K562 (cell line): ENCODE measurements at regions not wholly inside any gene's neighbourhood (a gene's known extent, or its start where the extent isn't known, plus 50 kb on each side); places are given as distances from the start of the nearest gene placed in this dataset.

Experiments used
- ATAC-seq: fragments of 200-7000 bp; cut with Tn5 transposase; 3 replicates; pipeline ENCODE4 v1.9.1; 2020; ENCODE audit warnings: moderate library complexity
- BruUV-seq: library from RNA; stranded (reverse); fragments of 400-500 nt; replicated peaks from 2 replicates; lab custom pipeline; 2021; lab: Mats Ljungman, UMichigan
- CTCF ChIA-PET: fragments of 300-600 bp; formaldehyde crosslinking; extraction: SDS; loops from one replicate; lab custom pipeline; 2021; ENCODE audit warnings: low intra/inter-chr PET ratio; lab: Yijun Ruan, JAX
- POLR2A ChIA-PET: fragments of 300-600, 350-650 bp; sonication (Branson Sonifier 250); formaldehyde crosslinking; extraction: SDS; loops from one replicate; lab custom pipeline; 2021; ENCODE audit warnings: antibody characterized with exemption, inconsistent platforms; lab: Yijun Ruan, JAX
- DNase-seq, 4 experiments: peaks; one replicate each; pipeline versions ENCODE4 v3.0.0 to v3.0.0-alpha.2; 2011 to 2018; ENCODE audit warnings: low spot score in 3 of 4, mixed read lengths in 3 of 4; ENCODE audit errors: extremely low read depth in 1 of 4
- FAIRE-seq: peaks from 2 replicates; lab custom pipeline; 2011; peaks lifted over from hg19 to GRCh38; lab: Jason Lieb, UNC
- H2AFZ ChIP-seq: 2 replicates; pipeline ENCODE4 v1.6.0; 2011; ENCODE audit warnings: low read depth, low read length, control low read depth, inconsistent platforms
- H3K27ac ChIP-seq: fragments of 200-600 bp; 3 replicates; pipeline ENCODE4 v1.8.0; 2011; ENCODE audit warnings: low read depth, mild to moderate bottlenecking, control low read depth, inconsistent platforms, low read length, moderate library complexity, mixed read lengths; ENCODE audit errors: extremely low read depth
- H3K27me3 ChIP-seq, 2 experiments: fragments of 300-600 bp in 1 of 2; 2 replicates in 1 of 2; 3 replicates in 1 of 2; pipeline versions ENCODE4 v1.6.0 to v1.8.0; 2011; ENCODE audit warnings: inconsistent platforms in 2 of 2, low read length in 2 of 2, mild to moderate bottlenecking in 1 of 2, mixed read lengths in 1 of 2, moderate library complexity in 1 of 2; ENCODE audit not compliant: control insufficient read depth in 2 of 2, insufficient read depth in 2 of 2
- H3K36me3 ChIP-seq: fragments of 300-600 bp; 3 replicates; pipeline ENCODE4 v1.8.0; 2011; ENCODE audit warnings: mild to moderate bottlenecking, low read length, inconsistent platforms; ENCODE audit not compliant: control insufficient read depth, insufficient read depth
- H3K4me1 ChIP-seq, 2 experiments: fragments of 200-600 bp in 1 of 2; replicated peaks in 1 of 2; 2 replicates in 1 of 2; 3 replicates in 1 of 2; pipeline versions ENCODE4 v1.5.1 to v1.8.0; 2011; ENCODE audit warnings: inconsistent platforms in 2 of 2, low read length in 2 of 2, mild to moderate bottlenecking in 1 of 2, mixed read lengths in 1 of 2, moderate library complexity in 1 of 2; ENCODE audit not compliant: control insufficient read depth in 2 of 2, insufficient read depth in 2 of 2
- H3K4me2 ChIP-seq: 2 replicates; pipeline ENCODE4 v1.6.1; 2011; ENCODE audit warnings: low read length, control low read depth, inconsistent platforms, mixed read lengths; ENCODE audit not compliant: insufficient read depth
- H3K4me3 ChIP-seq: fragments of 200-600 bp; sonication (generic), shearing (Covaris generic); 2 replicates; pipeline ENCODE4 v1.5.1; 2016; ENCODE audit warnings: control low read depth, inconsistent platforms
- H3K79me2 ChIP-seq: fragments of 200-600 bp; 3 replicates; pipeline ENCODE4 v1.8.0; 2011; ENCODE audit warnings: low read length, inconsistent platforms; ENCODE audit not compliant: control insufficient read depth, insufficient read depth
- H3K9ac ChIP-seq, 2 experiments: 2 replicates each; pipeline versions ENCODE4 v1.6.0 to v1.6.1; 2011; ENCODE audit warnings: low read depth in 2 of 2, low read length in 2 of 2, control low read depth in 1 of 2, inconsistent platforms in 1 of 2, mild to moderate bottlenecking in 1 of 2, mixed read lengths in 1 of 2; ENCODE audit not compliant: insufficient read depth in 1 of 2
- H3K9me1 ChIP-seq: one replicate; pipeline ENCODE4 v1.6.0; 2011; ENCODE audit warnings: inconsistent platforms, mild to moderate bottlenecking, low read length, moderate library complexity; ENCODE audit not compliant: control insufficient read depth, insufficient read depth
- H3K9me3 ChIP-seq: replicated peaks from 2 replicates; pipeline ENCODE4 v1.5.1; 2011; ENCODE audit warnings: low read depth, low read length, inconsistent platforms; ENCODE audit not compliant: control insufficient read depth, insufficient read depth
- H4K20me1 ChIP-seq: replicated peaks from 2 replicates; pipeline ENCODE4 v1.6.1; 2011; ENCODE audit warnings: low read length, inconsistent platforms, mixed read lengths; ENCODE audit not compliant: control insufficient read depth, insufficient read depth
- BCL6 ChIP-seq: fragments of 250-450 bp; sonication (Bioruptor Pico); IDR thresholded peaks from 2 replicates; pipeline ENCODE4 v1.4.0; 2020
- CHD1 ChIP-seq: fragments of 200-600 bp; sonication (generic); IDR thresholded peaks from one replicate; pipeline ENCODE4 v1.6.1; 2012; ENCODE audit warnings: mild to moderate bottlenecking, moderate library complexity, low read length, inconsistent platforms
- DMBX1 ChIP-seq: fragments of 250-450 bp; sonication (Bioruptor Pico); IDR thresholded peaks from 2 replicates; pipeline ENCODE4 v1.8.0; 2022; ENCODE audit warnings: inconsistent platforms, mild to moderate bottlenecking, moderate library complexity, borderline replicate concordance
- ELF2 ChIP-seq: fragments of 250-450 bp; sonication (Bioruptor Pico); IDR thresholded peaks from 2 replicates; pipeline ENCODE4 v1.5.0; 2021; ENCODE audit warnings: mild to moderate bottlenecking
- EP400 ChIP-seq: fragments of 450-650 bp; IDR thresholded peaks from 2 replicates; pipeline ENCODE4 v1.6.1; 2017; ENCODE audit warnings: antibody characterized with exemption, mild to moderate bottlenecking, moderate library complexity
- ESRRB ChIP-seq: fragments of 250-450 bp; sonication (Bioruptor Pico); IDR thresholded peaks from 2 replicates; pipeline ENCODE4 v1.5.0; 2020; ENCODE audit warnings: mild to moderate bottlenecking, moderate library complexity, borderline replicate concordance
- FOXJ2 ChIP-seq: fragments of 200-800 bp; sonication (Bioruptor generic); IDR thresholded peaks from 2 replicates; pipeline ENCODE4 v1.6.1; 2016; ENCODE audit warnings: missing genetic modification characterization, missing compliant biosample characterization
- GATA2 ChIP-seq: sonication (generic); formaldehyde crosslinking; IDR thresholded peaks from 2 replicates; pipeline ENCODE4 v1.4.0; 2020; ENCODE audit warnings: mild to moderate bottlenecking, missing genetic modification reagents
- PHB ChIP-seq: fragments of 250-450 bp; sonication (Bioruptor Pico); IDR thresholded peaks from 2 replicates; pipeline ENCODE4 v1.5.0; 2021
- POLR2H ChIP-seq: IDR thresholded peaks from 2 replicates; pipeline ENCODE4 v1.6.1; 2016; ENCODE audit warnings: missing genetic modification characterization, low read depth, mild to moderate bottlenecking, control low read depth, missing compliant biosample characterization, moderate library complexity
- TEAD2 ChIP-seq: fragments of 450-650 bp; IDR thresholded peaks from 2 replicates; pipeline ENCODE4 v1.6.1; 2016; ENCODE audit warnings: missing genetic modification characterization, control low read depth, missing compliant biosample characterization
- THAP7 ChIP-seq: fragments of 250-450 bp; sonication (Bioruptor Pico); IDR thresholded peaks from 2 replicates; pipeline ENCODE4 v1.5.0; 2021
- ZFP1 ChIP-seq: fragments of 450-650 bp; formaldehyde crosslinking; IDR thresholded peaks from 2 replicates; pipeline ENCODE4 v1.4.0; 2020; ENCODE audit warnings: mild to moderate bottlenecking, mixed read lengths
- ZNF57 ChIP-seq: fragments of 450-650 bp; formaldehyde crosslinking; IDR thresholded peaks from 2 replicates; pipeline ENCODE4 v1.4.0; 2020; ENCODE audit warnings: mild to moderate bottlenecking, moderate library complexity
- ZNF589 ChIP-seq: fragments of 200-800 bp; sonication (Bioruptor generic); IDR thresholded peaks from 2 replicates; pipeline ENCODE4 v1.6.1; 2016; ENCODE audit warnings: low read depth, missing genetic modification characterization, missing compliant biosample characterization
- ZNF707 ChIP-seq: fragments of 250-450 bp; sonication (Bioruptor Pico); conservative IDR thresholded peaks from 2 replicates; pipeline ENCODE4 v1.8.0; 2022; ENCODE audit warnings: inconsistent platforms, mild to moderate bottlenecking, moderate library complexity
- ZNF740 ChIP-seq, 3 experiments: fragments of 200-800 bp in 1 of 3; sonication (Bioruptor generic) in 1 of 3; sonication (generic) in 1 of 3; formaldehyde crosslinking in 1 of 3; IDR thresholded peaks; 2 replicates each; pipeline versions ENCODE4 v1.6.1 to v1.8.0; 2016 to 2022; ENCODE audit warnings: mild to moderate bottlenecking in 2 of 3, missing compliant biosample characterization in 2 of 3, missing genetic modification characterization in 2 of 3, missing genetic modification reagents in 1 of 3
- ZNF764 ChIP-seq: fragments of 250-450 bp; sonication (Bioruptor Pico); IDR thresholded peaks from 2 replicates; pipeline ENCODE4 v1.4.0; 2020; ENCODE audit warnings: low read depth, mild to moderate bottlenecking, moderate library complexity
- WGBS: fragments of 100-300 bp; shearing (Covaris generic); methylation state at CpG from one replicate; pipeline ENCODE4 v1.1.6; 2016; ENCODE audit warnings: low coverage, mixed read lengths; ENCODE audit not compliant: insufficient coverage; ENCODE audit errors: missing lambda C conversion rate; 5-methylcytosine and 5-hydroxymethylcytosine counted together
- in situ Hi-C: fragments of 300-500 bp; cut with MboI; formaldehyde crosslinking; loops from 4 replicates; pipeline ENCODE4 v1.15.0; 2018; ENCODE audit warnings: inconsistent platforms, mixed read lengths
- intact Hi-C: fragments of 100-400 bp; cut with micrococcal nuclease; formaldehyde crosslinking; loops from 2 replicates; pipeline ENCODE4 v1.14.2; 2022
- TF ChIP-seq, protein P1 (sequence below): conservative IDR thresholded peaks from 2 replicates; pipeline ENCODE4 v1.6.1; 2011; ENCODE audit warnings: low read depth, mild to moderate bottlenecking, low read length; ENCODE audit not compliant: control insufficient read depth
- TF ChIP-seq, protein P2 (sequence below): IDR thresholded peaks from 2 replicates; pipeline ENCODE4 v1.6.1; 2011; ENCODE audit not compliant: insufficient read length; ENCODE audit errors: extremely low read depth

- no peak for ATAC-seq
- CTCF ChIA-PET: no interaction called here
- Histone ChIP-seq H3K9ac (no peak overlapping the region), H3K27me3 (peaks cover 2 to 25% of the 10 kb centered on the region in 2 experiments; a peak in 4 of 5 replicates), H3K9me3 (no peaks in the 10 kb centered on the region), H3K4me3 (no peak overlapping the region), H3K4me1 (no peaks in the 10 kb centered on the region)
- no TSS peak for BruUV-seq
- intact Hi-C loops: no loop called here
- TF ChIP-seq ZNF589: no peak
- no peak for TF ChIP-seq ELF2
- no peak for TF ChIP-seq THAP7 (CRISPR knock-in tag)
- TF ChIP-seq TEAD2 (tag): no peak
- TF ChIP-seq ZNF707 (CRISPR knock-in tag): no peak
- no peak for TF ChIP-seq GATA2 (CRISPR knock-in tag)
- TF ChIP-seq PHB (CRISPR knock-in tag): no peak
- TF ChIP-seq ESRRB: no peak
- TF ChIP-seq, protein P1, sequence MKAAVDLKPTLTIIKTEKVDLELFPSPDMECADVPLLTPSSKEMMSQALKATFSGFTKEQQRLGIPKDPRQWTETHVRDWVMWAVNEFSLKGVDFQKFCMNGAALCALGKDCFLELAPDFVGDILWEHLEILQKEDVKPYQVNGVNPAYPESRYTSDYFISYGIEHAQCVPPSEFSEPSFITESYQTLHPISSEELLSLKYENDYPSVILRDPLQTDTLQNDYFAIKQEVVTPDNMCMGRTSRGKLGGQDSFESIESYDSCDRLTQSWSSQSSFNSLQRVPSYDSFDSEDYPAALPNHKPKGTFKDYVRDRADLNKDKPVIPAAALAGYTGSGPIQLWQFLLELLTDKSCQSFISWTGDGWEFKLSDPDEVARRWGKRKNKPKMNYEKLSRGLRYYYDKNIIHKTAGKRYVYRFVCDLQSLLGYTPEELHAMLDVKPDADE: no peak
- no peak for TF ChIP-seq ZNF764
- no peak for TF ChIP-seq BCL6 (CRISPR knock-in tag)
- no peak for TF ChIP-seq EP400
- TF ChIP-seq, protein P2, sequence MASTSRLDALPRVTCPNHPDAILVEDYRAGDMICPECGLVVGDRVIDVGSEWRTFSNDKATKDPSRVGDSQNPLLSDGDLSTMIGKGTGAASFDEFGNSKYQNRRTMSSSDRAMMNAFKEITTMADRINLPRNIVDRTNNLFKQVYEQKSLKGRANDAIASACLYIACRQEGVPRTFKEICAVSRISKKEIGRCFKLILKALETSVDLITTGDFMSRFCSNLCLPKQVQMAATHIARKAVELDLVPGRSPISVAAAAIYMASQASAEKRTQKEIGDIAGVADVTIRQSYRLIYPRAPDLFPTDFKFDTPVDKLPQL: no peak
- no peak for TF ChIP-seq CHD1
- TF ChIP-seq ZNF740 (CRISPR knock-in tag; IDR thresholded peaks at IDR 0.05): no peak
- no peak for TF ChIP-seq ZNF740 (tag; IDR thresholded peaks at IDR 0.05)
- TF ChIP-seq FOXJ2 (tag): no peak
- TF ChIP-seq POLR2H (tag): no peak
- no peak for TF ChIP-seq DMBX1 (CRISPR knock-in tag)
- TF ChIP-seq ZFP1 (CRISPR knock-in tag): no peak
- TF ChIP-seq ZNF57 (CRISPR knock-in tag): no peak
- TF ChIP-seq, all 486 proteins: peak for 0
- Histone ChIP-seq H3K79me2 (no peaks in the 10 kb centered on the region), H3K36me3 (no peaks in the 10 kb centered on the region), H4K20me1 (no peaks in the 10 kb centered on the region), H3K9me1 (no peaks in the 10 kb centered on the region), H2AFZ (no peak overlapping the region), H3K4me2 (no peak overlapping the region), H3K27ac (no peak overlapping the region)
- in situ Hi-C loops: no loop called here
- no peak for FAIRE-seq
- DNase-seq: no peak
- POLR2A ChIA-PET: interaction anchor here (1.1 kb wide), 2 partner anchors 10 to 11 kb away, joined by 3 read pairs; no protein-coding TSS in a partner anchor
- WGBS: 0% methylated on average over 3 of the region's 4 CpGs
These were observed 210.1 kb upstream of the MSX2 start for GRCh38 chr5:174514325-174514724.
